HG03432 (cell line): ENCODE measurements at regions not wholly inside any gene's neighbourhood (a gene's known extent, or its start where the extent isn't known, plus 50 kb on each side); places are given as distances from the start of the nearest gene placed in this dataset.
"Not testable (repeated sequence)": the region's sequence is repeated elsewhere in the genome, so short reads cannot be mapped to it uniquely, and the experiment has no call there.

Experiments used
- ATAC-seq: cut with Tn5 transposase; IDR thresholded peaks from one replicate; pipeline ENCODE4 v1.9.1; 2021; ENCODE audit warnings: mild to moderate bottlenecking, moderate library complexity; ENCODE audit not compliant: unreplicated experiment

- ATAC-seq: no peak
Observed at GRCh38 chr12:111122458-111122878, 202.1 kb upstream of the MYL2 start.

- no peak for ATAC-seq
Observed at GRCh38 chr12:111121840-111122239, 201.5 kb upstream of the MYL2 start.

GRCh38 chr12:111120578-111120977 is 200.2 kb upstream of the MYL2 start:
- ATAC-seq: no peak

- no peak for ATAC-seq
Observed at GRCh38 chr12:111117017-111117416, 196.6 kb upstream of the MYL2 start.

- not testable (repeated sequence) for ATAC-seq
Observed at GRCh38 chr12:111113313-111113712, 192.9 kb upstream of the MYL2 start.

GRCh38 chr12:111112311-111113098 is 192.1 kb upstream of the MYL2 start:
- ATAC-seq: no peak

- no peak for ATAC-seq
Observed at GRCh38 chr12:111111681-111112080, 191.3 kb upstream of the MYL2 start.

GRCh38 chr12:111110556-111110955 is 190.2 kb upstream of the MYL2 start:
- no peak for ATAC-seq

- ATAC-seq: no peak
Observed at GRCh38 chr12:111108726-111109125, 188.3 kb upstream of the MYL2 start.

GRCh38 chr12:111107392-111108178 is 187.2 kb upstream of the MYL2 start:
- ATAC-seq: no peak

- no peak for ATAC-seq
Observed at GRCh38 chr12:111105294-111105693, 184.9 kb upstream of the MYL2 start.

- no peak for ATAC-seq
Observed at GRCh38 chr12:111103583-111103982, 183.2 kb upstream of the MYL2 start.

GRCh38 chr12:111102102-111102739 is 181.8 kb upstream of the MYL2 start:
- ATAC-seq: no peak

GRCh38 chr12:111101003-111101402 is 180.6 kb upstream of the MYL2 start:
- ATAC-seq: no peak

- no peak for ATAC-seq
Observed at GRCh38 chr12:111100554-111100953, 180.2 kb upstream of the MYL2 start.

GRCh38 chr12:111100003-111100402 is 179.6 kb upstream of the MYL2 start:
- no peak for ATAC-seq

GRCh38 chr12:111099186-111099585 is 178.8 kb upstream of the MYL2 start:
- no peak for ATAC-seq

GRCh38 chr12:111094157-111095010 is 174.0 kb upstream of the MYL2 start:
- ATAC-seq: no peak

GRCh38 chr12:111093428-111094142 is 173.2 kb upstream of the MYL2 start:
- ATAC-seq: peak; percentile 48

- no peak for ATAC-seq
Observed at GRCh38 chr12:111091051-111091450, 170.7 kb upstream of the MYL2 start.
